Ectodermal cell (in vitro differentiated cells): ENCODE measurements at regions not wholly inside any gene's neighbourhood (a gene's known extent, or its start where the extent isn't known, plus 50 kb on each side); places are given as distances from the start of the nearest gene placed in this dataset.

ENCODE experiments used
- H3K27ac ChIP-seq: 2 replicates; pipeline ENCODE4 v1.7.0; 2013; ENCODE audit warnings: mild to moderate bottlenecking, low read depth, low read length; ENCODE audit not compliant: insufficient read depth, poor library complexity, severe bottlenecking
- H3K27me3 ChIP-seq: 2 replicates; pipeline ENCODE4 v1.7.0; 2013; ENCODE audit warnings: mild to moderate bottlenecking, low read length; ENCODE audit not compliant: insufficient read depth, control insufficient read depth, poor library complexity, severe bottlenecking
- H3K36me3 ChIP-seq: one replicate; pipeline ENCODE4 v1.7.0; 2013; ENCODE audit warnings: low read length; ENCODE audit not compliant: control insufficient read depth, insufficient read depth
- H3K4me1 ChIP-seq: one replicate; pipeline ENCODE4 v1.7.0; 2013; ENCODE audit warnings: low read length; ENCODE audit not compliant: control insufficient read depth, insufficient read depth
- H3K4me3 ChIP-seq: 2 replicates; pipeline ENCODE4 v1.7.0; 2013; ENCODE audit warnings: low read depth, low read length, control low read depth; ENCODE audit not compliant: insufficient read depth
- H3K9me3 ChIP-seq: 2 replicates; pipeline ENCODE4 v1.7.0; 2013; ENCODE audit warnings: mild to moderate bottlenecking, low read length, moderate library complexity; ENCODE audit not compliant: control insufficient read depth
- WGBS, 2 experiments: methylation state at CpG; one replicate each; pipeline ENCODE4 v1.1.7; 2013; ENCODE audit warnings: missing lambda C conversion rate in 2 of 2; 5-methylcytosine and 5-hydroxymethylcytosine counted together

DNA sequence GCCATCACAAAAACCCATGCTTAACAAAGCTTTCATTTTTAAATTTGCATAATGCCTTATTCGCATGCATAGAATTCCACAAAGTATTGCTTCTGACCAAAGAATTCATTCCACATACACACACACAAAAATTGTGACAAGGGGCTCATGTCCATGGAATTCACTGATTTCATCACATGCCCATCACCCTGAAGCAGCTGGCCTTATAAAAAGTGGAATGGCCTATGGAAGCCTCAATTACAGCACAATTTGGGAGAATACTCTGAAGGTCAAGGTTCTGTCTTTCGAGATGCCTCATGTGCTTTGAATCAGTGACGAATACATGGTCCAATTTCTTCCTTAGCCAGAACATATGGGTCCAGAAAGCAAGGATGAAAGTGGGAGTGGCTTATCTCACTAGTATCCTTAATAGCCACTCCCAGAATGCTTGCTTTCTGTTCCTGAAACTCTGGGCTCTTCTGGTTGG, 165.7 kb downstream of the KDR start:
- 92 to 95% methylated on average over 3 of the region's 3 CpGs for WGBS, 2 experiments
- Histone ChIP-seq H3K27me3 (no peaks in the 10 kb centered on the region), H3K4me1 (no peaks in the 10 kb centered on the region), H3K27ac (no peak overlapping the region), H3K4me3 (no peak overlapping the region), H3K9me3 (no peaks in the 10 kb centered on the region), H3K36me3 (no peaks in the 10 kb centered on the region)

GRCh38 chr4:54959131-54959530, 166.3 kb downstream of the KDR start:
- H3K9me3 ChIP-seq: no peaks in the 10 kb centered on the region
- H3K36me3 ChIP-seq: no peaks in the 10 kb centered on the region
- H3K27ac ChIP-seq: no peak overlapping the region
- no peaks in the 10 kb centered on the region for H3K4me1 ChIP-seq
- WGBS, 2 experiments: no CpG with 5 or more reads among the region's 1 CpG
- H3K27me3 ChIP-seq: no peaks in the 10 kb centered on the region
- no peak overlapping the region for H3K4me3 ChIP-seq

GRCh38 chr4:54958236-54958635, 167.2 kb downstream of the KDR start:
- H3K27ac ChIP-seq: no peak overlapping the region
- 93 to 94% methylated on average over 6 of the region's 6 CpGs for WGBS, 2 experiments
- no peaks in the 10 kb centered on the region for H3K9me3 ChIP-seq

GRCh38 chr4:54954656-54955388, 170.6 kb downstream of the KDR start:
- no peaks in the 10 kb centered on the region for H3K9me3 ChIP-seq
- no peaks in the 10 kb centered on the region for H3K27me3 ChIP-seq
- H3K4me1 ChIP-seq: no peaks in the 10 kb centered on the region
- WGBS, 2 experiments: 77 to 79% methylated on average over 2 of the region's 2 CpGs
- H3K4me3 ChIP-seq: no peak overlapping the region
- no peak overlapping the region for H3K27ac ChIP-seq
- H3K36me3 ChIP-seq: no peaks in the 10 kb centered on the region

More at GRCh38 chr4:54958236-54958635, 167.2 kb downstream of the KDR start:
- H3K27me3 ChIP-seq: no peaks in the 10 kb centered on the region
- H3K36me3 ChIP-seq: no peaks in the 10 kb centered on the region
- H3K4me3 ChIP-seq: no peak overlapping the region
- no peaks in the 10 kb centered on the region for H3K4me1 ChIP-seq

- 72% methylated on average over 1 of the region's 1 CpG; no CpG with 5 or more reads in 1 of the 2 experiments for WGBS, 2 experiments
- no peaks in the 10 kb centered on the region for H3K9me3 ChIP-seq
- H3K36me3 ChIP-seq: no peaks in the 10 kb centered on the region
- no peak overlapping the region for H3K4me3 ChIP-seq
- H3K4me1 ChIP-seq: no peaks in the 10 kb centered on the region
- H3K27ac ChIP-seq: no peak overlapping the region
- H3K27me3 ChIP-seq: no peaks in the 10 kb centered on the region
These were observed 178.7 kb downstream of the KDR start for GRCh38 chr4:54946741-54947140.

DNA sequence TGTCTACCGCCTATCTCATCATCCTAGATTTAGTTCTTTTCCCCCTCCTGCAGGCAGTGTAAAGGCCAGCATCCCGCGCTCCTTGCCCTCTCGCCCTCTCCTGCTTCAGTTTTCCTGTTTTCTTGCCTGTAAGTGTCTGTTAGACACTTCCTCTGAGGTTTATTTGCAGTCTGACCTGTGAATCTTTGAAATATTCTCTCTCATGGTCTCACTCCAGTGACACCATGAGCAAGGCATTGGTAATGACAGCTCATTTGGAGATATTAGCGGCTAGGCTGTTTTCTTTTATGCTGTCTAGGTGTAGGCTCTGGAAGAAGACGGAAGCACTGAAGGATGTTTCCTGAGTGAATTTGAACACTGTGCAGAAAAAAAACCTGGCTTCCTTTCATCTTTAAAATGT, 179.6 kb downstream of the KDR start:
- no peaks in the 10 kb centered on the region for H3K9me3 ChIP-seq
- H3K36me3 ChIP-seq: no peaks in the 10 kb centered on the region
- no peak overlapping the region for H3K27ac ChIP-seq
- H3K4me3 ChIP-seq: no peak overlapping the region
- H3K27me3 ChIP-seq: no peaks in the 10 kb centered on the region
- no peaks in the 10 kb centered on the region for H3K4me1 ChIP-seq
- WGBS, 2 experiments: 86% methylated on average over 6 of the region's 6 CpGs

GRCh38 chr4:54942721-54943120, 182.7 kb downstream of the KDR start:
- no peaks in the 10 kb centered on the region for H3K36me3 ChIP-seq
- WGBS, 2 experiments: 94 to 98% methylated on average over 2 to 3 of the region's 4 CpGs
- no peaks in the 10 kb centered on the region for H3K9me3 ChIP-seq
- no peak overlapping the region for H3K4me3 ChIP-seq
- no peaks in the 10 kb centered on the region for H3K4me1 ChIP-seq
- no peak overlapping the region for H3K27ac ChIP-seq
- no peaks in the 10 kb centered on the region for H3K27me3 ChIP-seq

- Histone ChIP-seq H3K9me3 (no peaks in the 10 kb centered on the region), H3K27ac (no peak overlapping the region), H3K36me3 (no peaks in the 10 kb centered on the region), H3K4me3 (no peak overlapping the region), H3K4me1 (no peaks in the 10 kb centered on the region), H3K27me3 (no peaks in the 10 kb centered on the region)
- WGBS, 2 experiments: 83 to 86% methylated on average over 10 of the region's 10 CpGs
These were observed 183.3 kb downstream of the KDR start for GRCh38 chr4:54941994-54942552.

DNA sequence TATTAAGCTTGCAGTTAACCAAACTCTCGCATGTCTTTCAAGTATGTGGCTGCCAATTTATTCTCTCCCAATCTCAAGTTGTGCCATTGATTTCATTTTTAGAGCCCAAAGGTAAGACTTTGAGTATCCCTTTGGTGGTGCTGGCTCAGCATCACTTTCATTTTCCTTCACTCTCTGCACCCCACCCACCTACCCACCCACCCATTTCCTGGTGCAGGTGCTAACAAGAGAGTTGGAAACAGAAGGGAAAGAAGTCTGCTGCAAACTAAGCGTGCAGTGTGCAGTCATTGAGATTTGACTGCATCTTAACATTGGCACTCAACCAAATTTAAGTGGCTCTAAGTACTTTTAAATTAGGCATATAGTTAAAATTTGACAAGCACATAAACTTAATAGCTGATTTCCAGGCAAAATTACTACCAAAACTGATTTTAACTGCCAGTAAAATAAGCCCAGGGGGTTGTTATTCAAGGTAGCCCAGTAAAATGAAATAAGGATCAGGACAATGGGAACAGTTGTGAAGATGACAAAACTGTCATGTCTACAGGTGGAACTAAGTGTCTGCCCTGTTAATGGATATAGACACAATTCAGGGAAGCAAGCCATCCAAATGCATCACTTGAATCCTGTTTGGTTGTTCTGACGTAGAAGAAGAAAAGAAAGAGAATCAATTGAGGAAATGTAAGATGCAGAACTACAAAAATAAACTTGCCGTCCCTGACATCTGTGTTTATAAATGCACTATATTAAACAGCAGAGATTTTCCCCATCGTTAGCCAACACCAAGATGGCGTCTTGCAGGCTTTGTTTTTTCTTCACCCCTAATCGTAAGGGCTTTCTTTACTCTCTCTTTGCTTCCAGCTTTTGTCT, 184.2 kb downstream of the KDR start:
- H3K27ac ChIP-seq: no peak overlapping the region
- no peaks in the 10 kb centered on the region for H3K36me3 ChIP-seq
- no peaks in the 10 kb centered on the region for H3K9me3 ChIP-seq
- 94 to 100% methylated on average over 7 of the region's 7 CpGs for WGBS, 2 experiments
- no peaks in the 10 kb centered on the region for H3K27me3 ChIP-seq
- no peak overlapping the region for H3K4me3 ChIP-seq
- H3K4me1 ChIP-seq: no peaks in the 10 kb centered on the region

- Histone ChIP-seq H3K9me3 (no peaks in the 10 kb centered on the region), H3K4me3 (no peak overlapping the region), H3K36me3 (no peaks in the 10 kb centered on the region), H3K27ac (no peak overlapping the region), H3K4me1 (no peaks in the 10 kb centered on the region), H3K27me3 (no peaks in the 10 kb centered on the region)
- WGBS, 2 experiments: 69 to 76% methylated on average over 2 of the region's 2 CpGs
These were observed 187.9 kb downstream of the KDR start for GRCh38 chr4:54937501-54937900.
